Mesendoderm (in vitro differentiated cells): ENCODE measurements at regions not wholly inside any gene's neighbourhood (a gene's known extent, or its start where the extent isn't known, plus 50 kb on each side); places are given as distances from the start of the nearest gene placed in this dataset.

Source experiments
- DNase-seq: peaks from one replicate; pipeline ENCODE4 v3.0.0; 2013
- H2AK5ac ChIP-seq: 2 replicates; pipeline ENCODE4 v1.6.1; 2013; ENCODE audit warnings: low read length, inconsistent platforms
- H2BK120ac ChIP-seq: 2 replicates; pipeline ENCODE4 v1.6.1; 2013; ENCODE audit warnings: low read depth, mild to moderate bottlenecking, low read length, moderate library complexity, mixed read lengths
- H2BK15ac ChIP-seq: replicated peaks from 2 replicates; pipeline ENCODE4 v1.6.1; 2013; ENCODE audit warnings: low read depth, mild to moderate bottlenecking, moderate library complexity
- H2BK5ac ChIP-seq: 2 replicates; pipeline ENCODE4 v1.6.1; 2013; ENCODE audit warnings: low read length, inconsistent platforms
- H3K18ac ChIP-seq: 2 replicates; pipeline ENCODE4 v1.6.1; 2013; ENCODE audit warnings: mild to moderate bottlenecking, low read length, mixed read lengths
- H3K23ac ChIP-seq: one replicate; pipeline ENCODE4 v1.6.1; 2013; ENCODE audit warnings: low read length
- H3K27ac ChIP-seq: 2 replicates; pipeline ENCODE4 v1.5.1; 2013; ENCODE audit warnings: low read depth, mild to moderate bottlenecking, inconsistent platforms, low read length, moderate library complexity
- H3K27me3 ChIP-seq: 2 replicates; pipeline ENCODE4 v1.6.1; 2013; ENCODE audit warnings: low read length, control low read depth, mild to moderate bottlenecking, inconsistent platforms; ENCODE audit not compliant: insufficient read depth, poor library complexity
- H3K36me3 ChIP-seq: 2 replicates; pipeline ENCODE4 v1.6.1; 2013; ENCODE audit warnings: low read length, inconsistent platforms; ENCODE audit not compliant: control insufficient read depth, insufficient read depth
- H3K4ac ChIP-seq: one replicate; pipeline ENCODE4 v1.6.1; 2013; ENCODE audit warnings: low read depth, mild to moderate bottlenecking, low read length, moderate library complexity
- H3K4me1 ChIP-seq: 2 replicates; pipeline ENCODE4 v1.6.1; 2013; ENCODE audit warnings: low read depth, low read length, inconsistent platforms; ENCODE audit not compliant: control insufficient read depth
- H3K4me2 ChIP-seq: 2 replicates; pipeline ENCODE4 v1.6.1; 2013; ENCODE audit warnings: low read length
- H3K4me3 ChIP-seq: 2 replicates; pipeline ENCODE4 v1.5.1; 2013; ENCODE audit warnings: mild to moderate bottlenecking, low read length
- H3K56ac ChIP-seq: one replicate; pipeline ENCODE4 v1.6.1; 2013; ENCODE audit warnings: low read length
- H3K79me1 ChIP-seq: 2 replicates; pipeline ENCODE4 v1.6.1; 2013; ENCODE audit warnings: low read length, inconsistent platforms
- H3K79me2 ChIP-seq: 2 replicates; pipeline ENCODE4 v1.6.1; 2013; ENCODE audit warnings: mild to moderate bottlenecking, low read length; ENCODE audit not compliant: control insufficient read depth, insufficient read depth
- H3K9ac ChIP-seq: 2 replicates; pipeline ENCODE4 v1.6.1; 2013; ENCODE audit warnings: low read length, inconsistent platforms
- H4K5ac ChIP-seq: one replicate; pipeline ENCODE4 v1.6.1; 2013; ENCODE audit warnings: low read length
- H4K8ac ChIP-seq: one replicate; pipeline ENCODE4 v1.6.1; 2013; ENCODE audit warnings: low read depth, mild to moderate bottlenecking, control low read depth, low read length, moderate library complexity
- WGBS: extraction: QIAGEN DNeasy Blood & Tissue Kit; methylation state at CpG from one replicate; pipeline ENCODE4 v1.1.7; 2013; ENCODE audit warnings: low lambda C conversion rate, missing lambda C conversion rate; ENCODE audit not compliant: insufficient coverage; ENCODE audit errors: extremely low coverage; 5-methylcytosine and 5-hydroxymethylcytosine counted together

DNA sequence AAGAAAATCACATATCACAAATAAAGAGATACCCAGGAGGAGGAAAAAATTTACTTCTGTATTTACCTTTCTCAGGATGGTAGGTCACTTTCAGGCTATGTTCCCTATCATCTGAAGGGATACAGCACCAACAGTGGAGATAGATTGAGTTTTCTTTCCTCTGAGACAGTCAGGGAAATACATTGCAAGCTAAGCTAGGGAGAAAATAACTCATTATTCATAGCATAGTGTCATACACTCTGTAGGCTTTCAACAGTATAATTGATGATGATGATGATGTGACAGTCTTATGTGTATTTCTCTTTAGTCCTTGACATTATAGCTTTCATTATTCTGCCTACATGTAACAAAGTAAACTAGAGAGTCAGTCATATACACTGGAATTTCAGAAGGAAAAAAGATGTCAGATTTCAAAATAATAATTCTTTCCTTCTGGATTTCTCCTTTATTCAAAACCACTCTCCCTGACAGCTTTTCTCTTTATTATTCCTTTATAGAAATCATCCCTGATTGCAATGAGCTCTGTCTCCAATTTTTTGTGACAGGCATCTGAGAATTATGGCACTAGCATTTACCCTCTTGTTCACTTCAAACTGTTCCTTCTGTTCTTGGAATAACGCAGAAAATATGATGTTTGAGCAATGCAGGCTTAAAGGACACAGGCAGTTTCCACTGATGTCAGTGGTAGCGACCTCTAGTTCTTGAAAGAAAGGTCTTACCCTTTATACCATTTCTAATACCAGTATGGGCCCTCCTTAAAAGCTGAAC is 169.1 kb upstream of the EPHA5 start:
- Histone ChIP-seq H3K79me1 (no peaks in the 10 kb centered on the region), H3K36me3 (no peaks in the 10 kb centered on the region), H3K27ac (no peak overlapping the region), H2BK15ac (no peak overlapping the region), H4K5ac (no peak overlapping the region), H3K4ac (no peak overlapping the region), H3K56ac (no peak overlapping the region), H3K27me3 (no peaks in the 10 kb centered on the region), H3K79me2 (no peaks in the 10 kb centered on the region), H3K23ac (no peak overlapping the region), H3K18ac (no peak overlapping the region), H3K9ac (no peak overlapping the region), H3K4me2 (no peak overlapping the region), H4K8ac (no peak overlapping the region), H3K4me1 (no peaks in the 10 kb centered on the region), H3K4me3 (no peak overlapping the region), H2BK120ac (no peak overlapping the region), H2AK5ac (no peak overlapping the region), H2BK5ac (no peak overlapping the region)
- WGBS, result no CpG with 5 or more reads among the region's 2 CpGs
- DNase-seq, result no peak

- Histone ChIP-seq H3K56ac (no peak overlapping the region), H3K4me1 (no peaks in the 10 kb centered on the region), H3K4me3 (no peak overlapping the region), H2BK120ac (no peak overlapping the region), H3K36me3 (no peaks in the 10 kb centered on the region), H2BK5ac (no peak overlapping the region), H3K79me1 (no peaks in the 10 kb centered on the region), H3K9ac (no peak overlapping the region), H3K23ac (no peak overlapping the region), H3K27me3 (no peaks in the 10 kb centered on the region), H3K4ac (no peak overlapping the region), H3K4me2 (no peak overlapping the region), H2BK15ac (no peak overlapping the region), H3K18ac (no peak overlapping the region), H3K79me2 (no peaks in the 10 kb centered on the region), H4K8ac (no peak overlapping the region), H4K5ac (no peak overlapping the region), H3K27ac (no peak overlapping the region), H2AK5ac (no peak overlapping the region)
- no peak for DNase-seq
Measured at GRCh38 chr4:65834707-65835106, 164.4 kb upstream of the EPHA5 start.

GRCh38 chr4:65831828-65832227 is 161.5 kb upstream of the EPHA5 start:
- no peak overlapping the region for H4K8ac ChIP-seq
- no peak overlapping the region for H2BK120ac ChIP-seq
- H3K79me1 ChIP-seq, result no peaks in the 10 kb centered on the region
- no peak overlapping the region for H3K18ac ChIP-seq
- no peak overlapping the region for H4K5ac ChIP-seq
- no peak overlapping the region for H2BK15ac ChIP-seq
- H3K27ac ChIP-seq, result no peak overlapping the region
- no peak overlapping the region for H3K4ac ChIP-seq
- H3K9ac ChIP-seq, result no peak overlapping the region
- no peak for DNase-seq
- H3K36me3 ChIP-seq, result no peaks in the 10 kb centered on the region
- no peak overlapping the region for H3K4me2 ChIP-seq
- no peak overlapping the region for H3K23ac ChIP-seq
- no peak overlapping the region for H3K56ac ChIP-seq
- no peaks in the 10 kb centered on the region for H3K27me3 ChIP-seq
- no peak overlapping the region for H2BK5ac ChIP-seq
- H3K4me3 ChIP-seq, result no peak overlapping the region
- no peaks in the 10 kb centered on the region for H3K4me1 ChIP-seq
- H2AK5ac ChIP-seq, result no peak overlapping the region
- H3K79me2 ChIP-seq, result no peaks in the 10 kb centered on the region
- WGBS, result no CpG with 5 or more reads among the region's 6 CpGs

GRCh38 chr4:65825116-65825753 is 154.9 kb upstream of the EPHA5 start:
- Histone ChIP-seq H3K9ac (no peak overlapping the region), H3K4ac (no peak overlapping the region), H3K4me2 (no peak overlapping the region), H3K27me3 (no peaks in the 10 kb centered on the region), H3K18ac (no peak overlapping the region), H3K36me3 (no peaks in the 10 kb centered on the region), H2BK5ac (no peak overlapping the region), H3K23ac (no peak overlapping the region), H4K8ac (no peak overlapping the region), H4K5ac (no peak overlapping the region), H3K79me1 (no peaks in the 10 kb centered on the region), H2BK15ac (no peak overlapping the region), H3K56ac (no peak overlapping the region), H2BK120ac (no peak overlapping the region), H3K27ac (no peak overlapping the region), H3K4me3 (no peak overlapping the region), H2AK5ac (no peak overlapping the region), H3K4me1 (no peaks in the 10 kb centered on the region), H3K79me2 (no peaks in the 10 kb centered on the region)
- no peak for DNase-seq
- 100% methylated on average over 1 of the region's 2 CpGs for WGBS

DNA sequence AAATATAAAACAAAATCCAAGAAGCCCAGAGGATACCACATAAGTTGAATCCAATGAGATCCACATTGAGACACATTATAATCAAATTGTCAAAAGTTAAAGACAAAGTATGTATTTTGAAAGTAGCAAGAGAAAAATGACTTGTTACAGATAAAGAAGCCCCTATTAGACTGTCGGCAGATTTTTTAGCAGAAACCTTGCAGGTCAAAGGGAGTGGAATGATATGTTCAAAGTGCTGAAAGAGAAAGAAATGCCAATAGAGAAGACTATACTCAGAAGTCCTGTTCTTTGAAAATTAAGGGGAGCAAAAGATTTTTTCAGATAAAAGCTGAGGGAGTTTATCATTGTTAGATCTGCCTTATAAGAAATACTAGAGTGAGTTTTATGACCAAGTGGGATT is 148.9 kb upstream of the EPHA5 start:
- H4K5ac ChIP-seq, result no peak overlapping the region
- no peak overlapping the region for H3K4me2 ChIP-seq
- no peaks in the 10 kb centered on the region for H3K79me2 ChIP-seq
- H2AK5ac ChIP-seq, result no peak overlapping the region
- no peaks in the 10 kb centered on the region for H3K79me1 ChIP-seq
- H3K9ac ChIP-seq, result no peak overlapping the region
- no peak overlapping the region for H3K18ac ChIP-seq
- H2BK15ac ChIP-seq, result no peak overlapping the region
- no peak overlapping the region for H3K27ac ChIP-seq
- no peak overlapping the region for H4K8ac ChIP-seq
- no peak overlapping the region for H3K56ac ChIP-seq
- H2BK5ac ChIP-seq, result no peak overlapping the region
- H3K36me3 ChIP-seq, result no peaks in the 10 kb centered on the region
- no peak overlapping the region for H3K23ac ChIP-seq
- H3K4me3 ChIP-seq, result no peak overlapping the region
- no peaks in the 10 kb centered on the region for H3K27me3 ChIP-seq
- H2BK120ac ChIP-seq, result no peak overlapping the region
- H3K4me1 ChIP-seq, result no peaks in the 10 kb centered on the region
- H3K4ac ChIP-seq, result no peak overlapping the region
- WGBS, result no CpG with 5 or more reads among the region's 1 CpG
- DNase-seq, result no peak

DNA sequence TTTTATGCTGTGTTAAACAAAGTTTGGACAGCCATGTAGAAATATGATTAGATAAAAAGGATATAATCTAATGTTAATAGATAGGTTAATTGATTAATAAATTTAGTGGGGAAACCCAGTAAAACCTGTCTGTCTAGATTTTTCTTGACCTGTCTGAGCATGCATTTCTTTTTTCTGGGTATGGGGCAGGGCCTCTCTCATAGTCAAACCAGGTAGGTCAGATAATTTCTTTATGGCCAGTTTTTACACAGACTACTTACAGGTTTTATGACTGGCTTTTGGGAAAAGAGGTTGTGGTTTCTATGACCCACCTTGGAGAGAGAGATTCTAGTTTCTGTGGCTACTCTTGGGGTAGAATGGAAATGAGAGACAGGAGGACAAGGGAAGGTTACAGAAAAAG is 135.6 kb upstream of the EPHA5 start:
- no peak for DNase-seq
- H3K4me3 ChIP-seq, result no peak overlapping the region
- no peak overlapping the region for H3K4ac ChIP-seq
- no peak overlapping the region for H3K56ac ChIP-seq
- H3K4me1 ChIP-seq, result no peaks in the 10 kb centered on the region
- no peak overlapping the region for H2BK15ac ChIP-seq
- H3K79me2 ChIP-seq, result no peaks in the 10 kb centered on the region
- no peak overlapping the region for H3K23ac ChIP-seq
- no peak overlapping the region for H3K4me2 ChIP-seq
- no peak overlapping the region for H2BK120ac ChIP-seq
- no peaks in the 10 kb centered on the region for H3K79me1 ChIP-seq
- H3K27me3 ChIP-seq, result no peaks in the 10 kb centered on the region
- H3K36me3 ChIP-seq, result no peaks in the 10 kb centered on the region
- no peak overlapping the region for H2AK5ac ChIP-seq
- H3K27ac ChIP-seq, result no peak overlapping the region
- H3K9ac ChIP-seq, result no peak overlapping the region
- no peak overlapping the region for H3K18ac ChIP-seq
- H4K8ac ChIP-seq, result no peak overlapping the region
- H4K5ac ChIP-seq, result no peak overlapping the region
- H2BK5ac ChIP-seq, result no peak overlapping the region
